ENCODE measurements at regions not wholly inside any gene's neighbourhood (a gene's known extent, or its start where the extent isn't known, plus 50 kb on each side); places are given as distances from the start of the nearest gene placed in this dataset.

GRCh38 chr10:42112331-42113157 lies 525.8 kb downstream of the ZNF33B start:
- Histone ChIP-seq H3K27ac (ENCODE audit: insufficient read depth, low read length) (no peak overlapping the region), H3K4me1 (ENCODE audit: control insufficient read depth, extremely low read depth, insufficient read depth, low read length) (no peaks in the 10 kb centered on the region), H3K36me3 (ENCODE audit: control insufficient read depth, insufficient read depth, low read length) (no peaks in the 10 kb centered on the region), H3K4me3 (replicated peaks in 1 of 4; ENCODE audit: control extremely low read depth in 1 of 4, insufficient read depth in 1 of 4, low read depth in 3 of 4, low read length in 4 of 4) (no peak overlapping the region), H3K9ac (ENCODE audit: insufficient read depth, low read length) (no peak overlapping the region), H4K20me1 (ENCODE audit: control insufficient read depth, extremely low read depth, insufficient read depth, low read length) (no peaks in the 10 kb centered on the region), H3K4me2 (ENCODE audit: extremely low read depth, insufficient read depth, low read length) (no peak overlapping the region), H3K27me3 (ENCODE audit: control insufficient read depth, insufficient read depth, low read length) (no peaks in the 10 kb centered on the region), H3K9me3 (ENCODE audit: control insufficient read depth, insufficient read depth, low read depth, low read length) (no peaks in the 10 kb centered on the region), H3K79me2 (ENCODE audit: control insufficient read depth, insufficient read depth, low read length) (no peaks in the 10 kb centered on the region), H2AFZ (ENCODE audit: low read length) (no peak overlapping the region)
- TF ChIP-seq CTCF (conservative IDR thresholded peaks at IDR 0.05 in 1 of 2, IDR thresholded peaks at IDR 0.05 in 1 of 2; ENCODE audit: low read depth in 1 of 2, low read length in 2 of 2), result no peak
- TF ChIP-seq EZH2 (IDR thresholded peaks at IDR 0.05; ENCODE audit: low read length, missing control alignments), result no peak
- no peak for DNase-seq (ENCODE audit: low read depth in 2 of 2)

GRCh38 chr10:42111661-42112330 lies 526.6 kb downstream of the ZNF33B start:
- TF ChIP-seq CTCF (conservative IDR thresholded peaks at IDR 0.05 in 1 of 2, IDR thresholded peaks at IDR 0.05 in 1 of 2; ENCODE audit: low read depth in 1 of 2, low read length in 2 of 2) (no peak), EZH2 (IDR thresholded peaks at IDR 0.05; ENCODE audit: low read length, missing control alignments) (no peak)
- H3K27me3 ChIP-seq (ENCODE audit: control insufficient read depth, insufficient read depth, low read length), result no peaks in the 10 kb centered on the region
- no peak for DNase-seq (ENCODE audit: low read depth in 2 of 2)

GRCh38 chr10:42111076-42111475 lies 527.3 kb downstream of the ZNF33B start:
- H3K4me1 ChIP-seq (ENCODE audit: control insufficient read depth, extremely low read depth, insufficient read depth, low read length), result no peaks in the 10 kb centered on the region
- H3K4me2 ChIP-seq (ENCODE audit: extremely low read depth, insufficient read depth, low read length), result no peak overlapping the region
- H3K79me2 ChIP-seq (ENCODE audit: control insufficient read depth, insufficient read depth, low read length), result no peaks in the 10 kb centered on the region
- no peak for DNase-seq (ENCODE audit: low read depth in 2 of 2)
- no peak overlapping the region for H2AFZ ChIP-seq (ENCODE audit: low read length)
- no peak overlapping the region for H3K27ac ChIP-seq (ENCODE audit: insufficient read depth, low read length)
- no peak overlapping the region for H3K4me3 ChIP-seq (replicated peaks in 1 of 4; ENCODE audit: control extremely low read depth in 1 of 4, insufficient read depth in 1 of 4, low read depth in 3 of 4, low read length in 4 of 4)
- no peaks in the 10 kb centered on the region for H3K9me3 ChIP-seq (ENCODE audit: control insufficient read depth, insufficient read depth, low read depth, low read length)
- no peak for TF ChIP-seq CTCF (conservative IDR thresholded peaks at IDR 0.05 in 1 of 2, IDR thresholded peaks at IDR 0.05 in 1 of 2; ENCODE audit: low read depth in 1 of 2, low read length in 2 of 2)
- no peak for TF ChIP-seq EZH2 (IDR thresholded peaks at IDR 0.05; ENCODE audit: low read length, missing control alignments)
- no peak overlapping the region for H3K9ac ChIP-seq (ENCODE audit: insufficient read depth, low read length)
- H3K36me3 ChIP-seq (ENCODE audit: control insufficient read depth, insufficient read depth, low read length), result no peaks in the 10 kb centered on the region
- H3K27me3 ChIP-seq (ENCODE audit: control insufficient read depth, insufficient read depth, low read length), result no peaks in the 10 kb centered on the region
- H4K20me1 ChIP-seq (ENCODE audit: control insufficient read depth, extremely low read depth, insufficient read depth, low read length), result no peaks in the 10 kb centered on the region

More at GRCh38 chr10:42111661-42112330, 526.6 kb downstream of the ZNF33B start:
- Histone ChIP-seq H4K20me1 (ENCODE audit: control insufficient read depth, extremely low read depth, insufficient read depth, low read length) (no peaks in the 10 kb centered on the region), H3K4me2 (ENCODE audit: extremely low read depth, insufficient read depth, low read length) (no peak overlapping the region), H3K4me1 (ENCODE audit: control insufficient read depth, extremely low read depth, insufficient read depth, low read length) (no peaks in the 10 kb centered on the region), H3K79me2 (ENCODE audit: control insufficient read depth, insufficient read depth, low read length) (no peaks in the 10 kb centered on the region), H3K4me3 (replicated peaks in 1 of 4; ENCODE audit: control extremely low read depth in 1 of 4, insufficient read depth in 1 of 4, low read depth in 3 of 4, low read length in 4 of 4) (no peak overlapping the region), H3K36me3 (ENCODE audit: control insufficient read depth, insufficient read depth, low read length) (no peaks in the 10 kb centered on the region), H3K9me3 (ENCODE audit: control insufficient read depth, insufficient read depth, low read depth, low read length) (no peaks in the 10 kb centered on the region), H2AFZ (ENCODE audit: low read length) (no peak overlapping the region), H3K27ac (ENCODE audit: insufficient read depth, low read length) (no peak overlapping the region), H3K9ac (ENCODE audit: insufficient read depth, low read length) (no peak overlapping the region)

Data from fibroblast of lung (primary cell).